BLaER1 treated with 17β-estradiol and CSF1 and Interleukin-3, amounts not matched to agents 10 nM and 100 nM (cell line): ENCODE measurements at regions not wholly inside any gene's neighbourhood (a gene's known extent, or its start where the extent isn't known, plus 50 kb on each side); places are given as distances from the start of the nearest gene placed in this dataset.
A peak's percentile ranks its signal among the peaks of the same experiment; 100 is the strongest.
"Not testable (repeated sequence)": the region's sequence is repeated elsewhere in the genome, so short reads cannot be mapped to it uniquely, and the experiment has no call there.

ENCODE experiments used
- H3K27ac ChIP-seq, 11 experiments: shearing (Covaris generic); formaldehyde crosslinking; 2 replicates each; pipeline ENCODE4 v1.8.1; 2022
- H3K27me3 ChIP-seq, 11 experiments: shearing (Covaris generic); formaldehyde crosslinking; 2 replicates each; pipeline ENCODE4 v1.8.1; 2022
- H3K36me3 ChIP-seq, 11 experiments: shearing (Covaris generic); formaldehyde crosslinking; 2 replicates each; pipeline ENCODE4 v1.8.1; 2022
- H3K4me1 ChIP-seq, 10 experiments: shearing (Covaris generic); formaldehyde crosslinking; 2 replicates each; pipeline ENCODE4 v1.8.1; 2022
- H3K4me2 ChIP-seq, 11 experiments: shearing (Covaris generic); formaldehyde crosslinking; 2 replicates each; pipeline ENCODE4 v1.8.1; 2022
- H3K4me3 ChIP-seq, 10 experiments: shearing (Covaris generic); formaldehyde crosslinking; 2 replicates each; pipeline ENCODE4 v1.8.1; 2022
- H3K9ac ChIP-seq, 11 experiments: shearing (Covaris generic); formaldehyde crosslinking; 2 replicates each; pipeline ENCODE4 v1.8.1; 2022
- H3K9me3 ChIP-seq, 11 experiments: shearing (Covaris generic); formaldehyde crosslinking; replicated peaks in 1 of 11; 2 replicates each; pipeline ENCODE4 v1.8.1; 2022
- H4K20me1 ChIP-seq, 11 experiments: shearing (Covaris generic); formaldehyde crosslinking; 2 replicates each; pipeline ENCODE4 v1.8.1; 2022
- Cebpa-rat ChIP-seq, 11 experiments: shearing (Covaris generic); IDR thresholded peaks; 2 replicates each; pipeline ENCODE4 v1.8.1; 2022

- H3K27me3 ChIP-seq = peaks cover 0 to 17% (median 0%) of the 10 kb centered on the region in 11 experiments; a peak in 1 of 22 replicates
Observed at GRCh38 chr13:112154301-112155060, 87.5 kb downstream of the SOX1 start.

GRCh38 chr13:112158961-112159360 is 92.0 kb downstream of the SOX1 start:
- Histone ChIP-seq H3K4me1 (peaks cover 0 to 17% (median 6%) of the 10 kb centered on the region in 10 experiments; a peak in 10 of 20 replicates), H3K4me2 (peak overlapping the region in 5 of 11 experiments; percentile 8 to 30 (median 20); a peak in 5 of 22 replicates), H3K27ac (no peak overlapping the region), H3K4me3 (no peak overlapping the region), H4K20me1 (peaks cover 0 to 3% (median 0%) of the 10 kb centered on the region in 11 experiments; a peak in 1 of 22 replicates), H3K9me3 (peaks cover 7 to 31% (median 18%) of the 10 kb centered on the region in 11 experiments; a peak in 18 of 22 replicates), H3K27me3 (peaks cover 0 to 48% (median 0%) of the 10 kb centered on the region in 11 experiments; a peak in 7 of 22 replicates), H3K9ac (no peak overlapping the region), H3K36me3 (no peaks in the 10 kb centered on the region)
- no peak for TF ChIP-seq Cebpa-rat (IDR thresholded peaks at IDR 0.05)

More at GRCh38 chr13:112154301-112155060, 87.5 kb downstream of the SOX1 start:
- no peak for TF ChIP-seq Cebpa-rat (IDR thresholded peaks at IDR 0.05)
- Histone ChIP-seq H4K20me1 (peaks cover 0 to 6% (median 0%) of the 10 kb centered on the region in 11 experiments; a peak in 1 of 22 replicates), H3K9ac (no peak overlapping the region), H3K4me2 (peak overlapping the region in 4 of 11 experiments; percentile 21 to 52 (median 32); a peak in 5 of 22 replicates), H3K4me3 (no peak overlapping the region), H3K36me3 (no peaks in the 10 kb centered on the region), H3K4me1 (peaks cover 0 to 12% (median 6%) of the 10 kb centered on the region in 10 experiments; a peak in 10 of 20 replicates), H3K27ac (no peak overlapping the region), H3K9me3 (peaks cover 11 to 37% (median 19%) of the 10 kb centered on the region in 11 experiments)

- H3K27me3 ChIP-seq = peaks cover 0 to 54% (median 0%) of the 10 kb centered on the region in 11 experiments; a peak in 7 of 22 replicates
- H3K9me3 ChIP-seq = peaks cover 7 to 31% (median 18%) of the 10 kb centered on the region in 11 experiments; a peak in 18 of 22 replicates
- no peak for TF ChIP-seq Cebpa-rat (IDR thresholded peaks at IDR 0.05)
- H3K4me1 ChIP-seq = peaks cover 0 to 12% (median 2%) of the 10 kb centered on the region in 10 experiments; a peak in 10 of 20 replicates
- no peak overlapping the region for H3K27ac ChIP-seq
- no peaks in the 10 kb centered on the region for H4K20me1 ChIP-seq
- no peaks in the 10 kb centered on the region for H3K36me3 ChIP-seq
- H3K4me2 ChIP-seq = peak overlapping the region in 4 of 11 experiments; percentile 8 to 30 (median 16); a peak in 4 of 22 replicates
- no peak overlapping the region for H3K4me3 ChIP-seq
- H3K9ac ChIP-seq = no peak overlapping the region
Observed at GRCh38 chr13:112159575-112160547, 92.9 kb downstream of the SOX1 start.

DNA sequence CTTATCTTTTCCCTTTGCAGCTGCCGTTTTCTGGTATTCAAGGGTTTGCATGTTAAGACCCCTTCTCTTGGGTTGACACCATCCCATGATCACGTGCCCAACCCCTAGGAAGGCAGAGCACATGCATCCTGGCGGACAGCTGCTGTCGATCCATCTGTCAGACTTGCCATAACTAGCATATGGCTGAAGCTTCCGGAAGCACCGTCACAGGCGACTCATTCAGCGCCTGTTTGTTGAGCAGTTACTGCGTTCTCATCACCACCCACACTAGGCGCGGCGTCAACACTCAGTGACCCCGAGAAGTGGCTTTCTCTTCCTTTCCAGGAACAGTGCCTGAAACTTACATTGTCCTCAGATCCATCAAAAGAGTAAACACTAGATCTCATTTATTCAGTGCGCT is 93.6 kb downstream of the SOX1 start:
- peaks cover 7 to 31% (median 18%) of the 10 kb centered on the region in 11 experiments; a peak in 18 of 22 replicates for H3K9me3 ChIP-seq
- H3K9ac ChIP-seq = no peak overlapping the region
- H3K4me2 ChIP-seq = no peak overlapping the region
- no peak overlapping the region for H3K27ac ChIP-seq
- H4K20me1 ChIP-seq = no peaks in the 10 kb centered on the region
- H3K4me1 ChIP-seq = peaks cover 0 to 10% (median under 1%) of the 10 kb centered on the region in 10 experiments; a peak in 7 of 20 replicates
- TF ChIP-seq Cebpa-rat (IDR thresholded peaks at IDR 0.05) = no peak
- peaks cover 0 to 60% (median 0%) of the 10 kb centered on the region in 11 experiments; a peak in 7 of 22 replicates for H3K27me3 ChIP-seq
- no peaks in the 10 kb centered on the region for H3K36me3 ChIP-seq
- H3K4me3 ChIP-seq = no peak overlapping the region

DNA sequence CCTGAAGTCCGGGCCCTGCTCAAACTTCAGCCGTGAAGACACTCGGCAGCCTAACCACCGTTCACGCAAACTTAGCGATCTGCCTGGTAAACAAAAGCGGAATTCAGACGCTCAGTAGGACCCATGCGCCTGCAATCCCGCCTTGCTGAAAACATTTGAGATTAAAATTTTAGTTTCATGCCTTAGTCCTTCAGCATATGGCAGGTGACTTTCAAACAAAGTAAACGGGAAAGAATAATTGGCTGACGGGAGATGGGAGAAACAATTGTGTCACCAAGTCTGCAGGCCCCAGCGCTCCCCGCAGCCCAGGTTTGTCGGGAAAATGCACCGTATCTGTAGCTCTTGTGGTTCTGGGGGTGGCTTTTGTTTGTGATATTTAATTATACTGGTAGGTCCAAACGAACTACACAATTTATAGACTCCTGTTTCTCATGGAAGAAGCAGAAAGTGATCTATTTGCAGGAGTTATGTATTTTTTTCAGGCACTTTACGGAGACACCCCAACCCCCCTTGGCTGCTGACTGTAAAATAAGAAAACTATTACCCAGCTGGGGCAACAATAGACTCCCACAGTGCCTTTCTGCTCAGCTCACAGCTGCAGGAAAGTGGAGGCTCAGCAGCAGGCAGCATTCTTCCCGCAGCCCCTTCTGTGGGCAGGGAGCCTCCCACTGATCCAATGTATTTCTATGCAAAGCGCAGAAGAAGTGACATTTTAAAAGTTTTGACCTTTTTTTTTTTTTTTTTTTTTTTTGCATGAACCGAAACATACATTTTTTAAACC is 94.8 kb downstream of the SOX1 start:
- Histone ChIP-seq H3K4me2 (no peak overlapping the region), H3K36me3 (no peaks in the 10 kb centered on the region), H4K20me1 (peaks cover 0 to 11% (median 0%) of the 10 kb centered on the region in 11 experiments; a peak in 2 of 22 replicates), H3K27me3 (peaks cover 0 to 72% (median 0%) of the 10 kb centered on the region in 11 experiments; a peak in 8 of 22 replicates), H3K4me1 (peaks cover 0 to 18% (median 6%) of the 10 kb centered on the region in 10 experiments; a peak in 13 of 20 replicates), H3K9ac (no peak overlapping the region), H3K27ac (no peak overlapping the region), H3K4me3 (no peak overlapping the region), H3K9me3 (peaks cover 5 to 26% (median 18%) of the 10 kb centered on the region in 11 experiments; a peak in 18 of 22 replicates)
- no peak for TF ChIP-seq Cebpa-rat (IDR thresholded peaks at IDR 0.05)

GRCh38 chr13:112163691-112164660 is 97.0 kb downstream of the SOX1 start:
- not testable (repeated sequence) for H3K9me3 ChIP-seq, H3K4me2 ChIP-seq, H3K36me3 ChIP-seq, H3K9ac ChIP-seq, H3K4me3 ChIP-seq, H3K27ac ChIP-seq
- H3K27me3 ChIP-seq = peaks cover 0 to 92% (median 0%) of the 10 kb centered on the region in 11 experiments; a peak in 8 of 22 replicates
- H3K4me1 ChIP-seq = peaks cover 0 to 18% (median 6%) of the 10 kb centered on the region in 10 experiments; a peak in 13 of 20 replicates
- peaks cover 0 to 26% (median 0%) of the 10 kb centered on the region in 11 experiments; a peak in 3 of 22 replicates for H4K20me1 ChIP-seq

- H3K4me3 ChIP-seq = no peak overlapping the region
- no peaks in the 10 kb centered on the region for H3K9me3 ChIP-seq
- H3K9ac ChIP-seq = no peak overlapping the region
- H3K4me1 ChIP-seq = peaks cover 0 to 8% (median 5%) of the 10 kb centered on the region in 10 experiments; a peak in 13 of 20 replicates
- H3K4me2 ChIP-seq = peak overlapping the region in 8 of 11 experiments; percentile 17 to 67 (median 52); a peak in 13 of 22 replicates
- no peaks in the 10 kb centered on the region for H3K36me3 ChIP-seq
- TF ChIP-seq Cebpa-rat (IDR thresholded peaks at IDR 0.05) = no peak
- no peak overlapping the region for H3K27ac ChIP-seq
- H3K27me3 ChIP-seq = peaks cover 0 to 96% (median 0%) of the 10 kb centered on the region in 11 experiments; a peak in 9 of 22 replicates
- H4K20me1 ChIP-seq = peaks cover 0 to 42% (median 0%) of the 10 kb centered on the region in 11 experiments; a peak in 4 of 22 replicates
Observed at GRCh38 chr13:112165712-112166111, 98.8 kb downstream of the SOX1 start.
